Gastrocnemius medialis (tissue), 4 donors: ENCODE measurements at regions not wholly inside any gene's neighbourhood (a gene's known extent, or its start where the extent isn't known, plus 50 kb on each side); places are given as distances from the start of the nearest gene placed in this dataset.

Experiments used
- ATAC-seq, 2 donors: fragments of 150-250 bp; one replicate each; pipeline ENCODE4 v1.9.1; 2016
- DNase-seq, 2 donors: peaks; one replicate each; pipeline ENCODE4 v3.0.0-alpha.2; 2019
- H3K27ac ChIP-seq, 4 donors: fragments of 200-600 bp; sonication (generic); 1 replicate in 1 of 4; 2 replicates in 3 of 4; pipeline ENCODE4 v1.5.1; 2016 to 2018; ENCODE audit warnings: mild to moderate bottlenecking in 2 of 4, moderate library complexity in 1 of 4
- H3K27me3 ChIP-seq, 3 donors: fragments of 200-600 bp; sonication (generic) in 2 of 3; 1 replicate in 1 of 3; 2 replicates in 2 of 3; pipeline versions ENCODE4 v1.5.1 to v1.6.0; 2016 to 2019; ENCODE audit warnings: mild to moderate bottlenecking in 1 of 3, moderate library complexity in 1 of 3
- H3K36me3 ChIP-seq, 2 donors: fragments of 200-600 bp; sonication (generic) in 1 of 2; one replicate each; pipeline ENCODE4 v1.5.1; 2017 to 2018
- H3K4me1 ChIP-seq, 2 donors: fragments of 200-600 bp; sonication (generic) in 1 of 2; one replicate each; pipeline ENCODE4 v1.5.1; 2016 to 2017; ENCODE audit warnings: mild to moderate bottlenecking in 2 of 2
- H3K4me3 ChIP-seq, 4 donors: fragments of 200-600 bp; sonication (generic) in 3 of 4; 1 replicate in 1 of 4; 2 replicates in 3 of 4; pipeline ENCODE4 v1.5.1; 2016 to 2019; ENCODE audit warnings: mild to moderate bottlenecking in 2 of 4
- H3K9me3 ChIP-seq, 3 donors: fragments of 200-600 bp; sonication (generic) in 2 of 3; 1 replicate in 1 of 3; 2 replicates in 2 of 3; pipeline ENCODE4 v1.5.1; 2016 to 2019
- CTCF ChIP-seq, 5 experiments: fragments of 450-650 bp in 3 of 5; fragments of 200-600 bp in 2 of 5; sonication (generic) in 2 of 5; IDR thresholded peaks in 4 of 5; conservative IDR thresholded peaks in 1 of 5; 1 replicate in 4 of 5; 2 replicates in 1 of 5; pipeline ENCODE4 v1.5.1; 2016 to 2019; ENCODE audit warnings: antibody characterized with exemption in 5 of 5, mild to moderate bottlenecking in 3 of 5, moderate library complexity in 3 of 5
- POLR2A ChIP-seq, 2 donors: fragments of 450-650 bp; IDR thresholded peaks; one replicate each; pipeline ENCODE4 v1.6.1; 2017; ENCODE audit warnings: antibody characterized with exemption in 2 of 2, mild to moderate bottlenecking in 2 of 2, moderate library complexity in 2 of 2
- in situ Hi-C, 4 donors: fragments of 200-750 bp; cut with MboI; loops; one replicate each; pipeline versions ENCODE4 v1.15.0 to v1.8.0; 2017; ENCODE audit warnings: low sequenced_read_pairs in 4 of 4
- intact Hi-C: fragments of 100-400 bp; cut with DNase I; formaldehyde crosslinking; loops from one replicate; pipeline ENCODE4 v1.15.1; 2023; ENCODE audit warnings: low total_unique reads

GRCh38 chr16:66131895-66132294 lies 234.6 kb upstream of the CDH5 start:
- TF ChIP-seq POLR2A (IDR thresholded peaks at IDR 0.05): no peak
- TF ChIP-seq CTCF (IDR thresholded peaks at IDR 0.05 in 4 of 5, conservative IDR thresholded peaks at IDR 0.05 in 1 of 5): no peak
- ATAC-seq (no peak), DNase-seq (no peak)
- no peaks in the 10 kb centered on the region for H3K27me3 ChIP-seq
- no peak overlapping the region for H3K27ac ChIP-seq
- in situ Hi-C loops: no loop called here
- H3K4me1 ChIP-seq: peaks cover 10 to 11% of the 10 kb centered on the region in 2 donors
- H3K36me3 ChIP-seq: no peaks in the 10 kb centered on the region
- H3K4me3 ChIP-seq: no peak overlapping the region
- H3K9me3 ChIP-seq: no peaks in the 10 kb centered on the region
- intact Hi-C loops: no loop called here

DNA sequence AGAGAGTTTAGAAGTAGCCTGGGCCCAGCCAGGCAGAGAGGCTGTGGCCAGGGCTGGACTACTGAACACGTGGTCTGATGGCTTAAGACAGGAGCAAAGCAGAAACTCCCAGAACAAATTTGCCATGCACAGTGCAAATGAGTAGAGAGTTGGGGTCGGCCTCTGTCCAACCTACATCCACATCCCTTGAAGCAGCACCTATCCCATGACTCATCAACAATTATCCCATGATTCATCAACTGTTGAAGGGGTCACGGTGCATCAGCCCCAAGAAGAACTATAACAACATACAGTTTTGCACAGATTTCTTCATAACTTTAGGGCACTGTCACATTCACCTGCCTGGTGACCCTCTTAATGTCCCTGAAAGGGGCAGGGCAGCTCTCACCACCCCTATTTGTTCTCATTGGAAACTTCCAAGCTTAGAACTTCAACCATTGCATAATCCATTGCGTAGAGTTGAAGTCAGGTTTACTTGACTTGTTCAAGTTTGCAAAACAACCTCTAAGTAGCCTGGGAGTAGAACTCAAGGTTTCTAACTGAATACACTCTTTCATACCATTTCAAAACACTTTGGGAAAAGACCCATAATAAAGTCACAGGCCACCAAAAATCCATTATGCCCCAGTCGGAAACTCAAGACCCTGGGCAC lies 235.2 kb upstream of the CDH5 start:
- no peaks in the 10 kb centered on the region for H3K36me3 ChIP-seq
- H3K4me1 ChIP-seq: peaks cover 10 to 11% of the 10 kb centered on the region in 2 donors
- intact Hi-C loops: no loop called here
- H3K27ac ChIP-seq: no peak overlapping the region
- peaks cover 0 to 4% (median 0%) of the 10 kb centered on the region in 3 donors for H3K27me3 ChIP-seq
- no peak for ATAC-seq
- H3K9me3 ChIP-seq: no peaks in the 10 kb centered on the region
- in situ Hi-C loops: no loop called here
- TF ChIP-seq POLR2A (IDR thresholded peaks at IDR 0.05) (no peak), CTCF (IDR thresholded peaks at IDR 0.05 in 4 of 5, conservative IDR thresholded peaks at IDR 0.05 in 1 of 5) (no peak)
- no peak for DNase-seq
- no peak overlapping the region for H3K4me3 ChIP-seq

DNA sequence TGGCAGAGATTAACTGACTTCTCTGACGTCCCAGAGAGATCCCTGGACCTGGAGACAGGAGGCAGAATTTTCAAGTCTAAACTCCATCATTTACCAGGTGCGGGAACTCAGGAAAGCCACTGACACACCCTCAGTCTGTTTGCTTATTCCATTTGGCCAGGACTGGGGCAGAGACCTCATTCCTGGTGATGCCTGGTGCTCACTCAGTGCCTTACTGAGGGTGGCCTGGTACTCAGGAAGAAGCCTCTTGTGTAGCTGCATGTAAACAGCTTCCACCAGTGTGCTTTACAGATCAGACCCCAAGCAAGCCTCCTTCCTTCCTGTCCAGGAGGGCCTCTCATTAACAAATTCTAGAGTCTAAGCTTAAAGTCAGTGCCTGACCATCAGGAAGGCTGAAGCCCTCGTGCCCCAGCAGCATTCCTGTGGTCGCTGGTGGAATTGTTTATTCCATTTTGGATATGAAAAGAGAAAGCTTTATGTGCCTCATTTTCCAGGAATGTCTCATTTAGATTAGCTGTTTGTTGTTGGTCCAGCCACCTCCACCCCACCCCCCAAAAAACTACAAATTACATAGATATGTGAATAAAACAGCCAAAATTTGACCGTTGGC lies 236.1 kb upstream of the CDH5 start:
- no peak for TF ChIP-seq POLR2A (IDR thresholded peaks at IDR 0.05)
- no peak for TF ChIP-seq CTCF (IDR thresholded peaks at IDR 0.05 in 4 of 5, conservative IDR thresholded peaks at IDR 0.05 in 1 of 5)
- H3K4me3 ChIP-seq: no peak overlapping the region
- intact Hi-C loops: no loop called here
- no peak for ATAC-seq
- in situ Hi-C loops: no loop called here
- DNase-seq: no peak
- no peaks in the 10 kb centered on the region for H3K9me3 ChIP-seq
- H3K27me3 ChIP-seq: peaks cover 0 to 4% (median under 1%) of the 10 kb centered on the region in 3 donors
- peaks cover 6% of the 10 kb centered on the region in 2 donors for H3K4me1 ChIP-seq
- no peak overlapping the region for H3K27ac ChIP-seq
- no peaks in the 10 kb centered on the region for H3K36me3 ChIP-seq

DNA sequence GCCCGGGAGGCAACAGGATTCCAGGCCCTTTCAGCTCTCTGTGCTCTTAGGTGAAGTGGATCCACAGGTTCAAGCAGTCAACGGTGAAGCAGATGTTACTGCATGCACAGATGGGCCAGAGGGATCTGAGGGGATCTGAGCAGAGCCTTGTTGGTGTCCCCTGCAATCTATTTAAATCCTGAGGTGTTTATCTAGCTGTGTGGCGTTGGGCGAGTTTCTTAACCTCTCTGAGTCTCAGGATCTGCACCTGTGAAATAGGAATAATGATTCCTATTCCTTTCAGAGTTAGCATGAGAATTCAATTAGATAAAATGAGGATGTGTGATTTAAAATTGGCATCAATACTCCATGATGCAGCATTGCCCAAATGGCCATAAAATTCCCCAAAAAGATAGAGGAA lies 237.3 kb upstream of the CDH5 start:
- no peak for DNase-seq
- intact Hi-C loops: no loop called here
- in situ Hi-C loops: no loop called here

More for the DNA sequence above, 237.3 kb upstream of the CDH5 start:
- H3K9me3 ChIP-seq: no peaks in the 10 kb centered on the region
- H3K4me3 ChIP-seq: no peak overlapping the region
- TF ChIP-seq CTCF (IDR thresholded peaks at IDR 0.05 in 4 of 5, conservative IDR thresholded peaks at IDR 0.05 in 1 of 5) (no peak), POLR2A (IDR thresholded peaks at IDR 0.05) (no peak)
- H3K27me3 ChIP-seq: peaks cover 0 to 4% (median 2%) of the 10 kb centered on the region in 3 donors
- no peaks in the 10 kb centered on the region for H3K4me1 ChIP-seq
- no peak for ATAC-seq
- no peaks in the 10 kb centered on the region for H3K36me3 ChIP-seq
- H3K27ac ChIP-seq: no peak overlapping the region
